ENCODE measurements at regions not wholly inside any gene's neighbourhood (a gene's known extent, or its start where the extent isn't known, plus 50 kb on each side); places are given as distances from the start of the nearest gene placed in this dataset.

GRCh38 chr5:163772241-163772640 is 266.8 kb downstream of the MAT2B start:
- no peaks in the 10 kb centered on the region for H3K36me3 ChIP-seq (ENCODE audit: control insufficient read depth, insufficient read depth, low read length)
- no peak overlapping the region for H3K4me3 ChIP-seq (ENCODE audit: low read length)
- no peak overlapping the region for H3K9ac ChIP-seq (ENCODE audit: low read length)
- no peak overlapping the region for H3K27ac ChIP-seq (ENCODE audit: low read depth, low read length)
- H3K27me3 ChIP-seq (ENCODE audit: control insufficient read depth, insufficient read depth, low read length), result no peaks in the 10 kb centered on the region
- H3K4me1 ChIP-seq (ENCODE audit: control insufficient read depth, insufficient read depth, low read length), result no peaks in the 10 kb centered on the region

GRCh38 chr5:163772644-163773043 is 267.2 kb downstream of the MAT2B start:
- no peak overlapping the region for H3K9ac ChIP-seq (ENCODE audit: low read length)
- H3K27ac ChIP-seq (ENCODE audit: low read depth, low read length), result no peak overlapping the region

GRCh38 chr5:163773226-163773625 is 267.8 kb downstream of the MAT2B start:
- no peak overlapping the region for H3K4me3 ChIP-seq (ENCODE audit: low read length)
- no peak overlapping the region for H3K9ac ChIP-seq (ENCODE audit: low read length)
- no peaks in the 10 kb centered on the region for H3K4me1 ChIP-seq (ENCODE audit: control insufficient read depth, insufficient read depth, low read length)
- no peak overlapping the region for H3K27ac ChIP-seq (ENCODE audit: low read depth, low read length)
- no peaks in the 10 kb centered on the region for H3K27me3 ChIP-seq (ENCODE audit: control insufficient read depth, insufficient read depth, low read length)
- H3K36me3 ChIP-seq (ENCODE audit: control insufficient read depth, insufficient read depth, low read length), result no peaks in the 10 kb centered on the region

More at GRCh38 chr5:163772644-163773043, 267.2 kb downstream of the MAT2B start:
- H3K27me3 ChIP-seq (ENCODE audit: control insufficient read depth, insufficient read depth, low read length), result no peaks in the 10 kb centered on the region
- no peak overlapping the region for H3K4me3 ChIP-seq (ENCODE audit: low read length)
- no peaks in the 10 kb centered on the region for H3K4me1 ChIP-seq (ENCODE audit: control insufficient read depth, insufficient read depth, low read length)
- no peaks in the 10 kb centered on the region for H3K36me3 ChIP-seq (ENCODE audit: control insufficient read depth, insufficient read depth, low read length)

GRCh38 chr5:163789870-163790269 is 284.5 kb downstream of the MAT2B start:
- Histone ChIP-seq H3K4me3 (ENCODE audit: low read length) (no peak overlapping the region), H3K27me3 (ENCODE audit: control insufficient read depth, insufficient read depth, low read length) (no peaks in the 10 kb centered on the region), H3K36me3 (ENCODE audit: control insufficient read depth, insufficient read depth, low read length) (no peaks in the 10 kb centered on the region), H3K9ac (ENCODE audit: low read length) (no peak overlapping the region), H3K4me1 (ENCODE audit: control insufficient read depth, insufficient read depth, low read length) (no peaks in the 10 kb centered on the region), H3K27ac (ENCODE audit: low read depth, low read length) (no peak overlapping the region)

- no peaks in the 10 kb centered on the region for H3K36me3 ChIP-seq (ENCODE audit: control insufficient read depth, insufficient read depth, low read length)
- no peak overlapping the region for H3K9ac ChIP-seq (ENCODE audit: low read length)
- H3K27ac ChIP-seq (ENCODE audit: low read depth, low read length), result no peak overlapping the region
- H3K27me3 ChIP-seq (ENCODE audit: control insufficient read depth, insufficient read depth, low read length), result no peaks in the 10 kb centered on the region
- no peaks in the 10 kb centered on the region for H3K4me1 ChIP-seq (ENCODE audit: control insufficient read depth, insufficient read depth, low read length)
- H3K4me3 ChIP-seq (ENCODE audit: low read length), result no peak overlapping the region
Measured at GRCh38 chr5:163790497-163790896, 285.1 kb downstream of the MAT2B start.

- Histone ChIP-seq H3K4me1 (ENCODE audit: control insufficient read depth, insufficient read depth, low read length) (no peaks in the 10 kb centered on the region), H3K4me3 (ENCODE audit: low read length) (no peak overlapping the region), H3K36me3 (ENCODE audit: control insufficient read depth, insufficient read depth, low read length) (no peaks in the 10 kb centered on the region), H3K27ac (ENCODE audit: low read depth, low read length) (no peak overlapping the region), H3K27me3 (ENCODE audit: control insufficient read depth, insufficient read depth, low read length) (no peaks in the 10 kb centered on the region), H3K9ac (ENCODE audit: low read length) (no peak overlapping the region)
Measured at GRCh38 chr5:163794993-163795392, 289.6 kb downstream of the MAT2B start.

GRCh38 chr5:163807781-163808180 is 302.4 kb downstream of the MAT2B start:
- Histone ChIP-seq H3K4me1 (ENCODE audit: control insufficient read depth, insufficient read depth, low read length) (no peaks in the 10 kb centered on the region), H3K4me3 (ENCODE audit: low read length) (no peak overlapping the region), H3K36me3 (ENCODE audit: control insufficient read depth, insufficient read depth, low read length) (no peaks in the 10 kb centered on the region), H3K27ac (ENCODE audit: low read depth, low read length) (no peak overlapping the region), H3K27me3 (ENCODE audit: control insufficient read depth, insufficient read depth, low read length) (no peaks in the 10 kb centered on the region), H3K9ac (ENCODE audit: low read length) (no peak overlapping the region)

GRCh38 chr5:163809473-163809872 is 304.1 kb downstream of the MAT2B start:
- no peak overlapping the region for H3K27ac ChIP-seq (ENCODE audit: low read depth, low read length)
- no peaks in the 10 kb centered on the region for H3K4me1 ChIP-seq (ENCODE audit: control insufficient read depth, insufficient read depth, low read length)
- H3K36me3 ChIP-seq (ENCODE audit: control insufficient read depth, insufficient read depth, low read length), result no peaks in the 10 kb centered on the region
- H3K9ac ChIP-seq (ENCODE audit: low read length), result no peak overlapping the region
- no peak overlapping the region for H3K4me3 ChIP-seq (ENCODE audit: low read length)
- H3K27me3 ChIP-seq (ENCODE audit: control insufficient read depth, insufficient read depth, low read length), result no peaks in the 10 kb centered on the region

- Histone ChIP-seq H3K4me3 (ENCODE audit: low read length) (no peak overlapping the region), H3K36me3 (ENCODE audit: control insufficient read depth, insufficient read depth, low read length) (no peaks in the 10 kb centered on the region), H3K27ac (ENCODE audit: low read depth, low read length) (no peak overlapping the region), H3K4me1 (ENCODE audit: control insufficient read depth, insufficient read depth, low read length) (no peaks in the 10 kb centered on the region), H3K27me3 (ENCODE audit: control insufficient read depth, insufficient read depth, low read length) (no peaks in the 10 kb centered on the region), H3K9ac (ENCODE audit: low read length) (no peak overlapping the region)
Measured at GRCh38 chr5:163813900-163814299, 308.5 kb downstream of the MAT2B start.

GRCh38 chr5:163815240-163815791 is 309.9 kb downstream of the MAT2B start:
- Histone ChIP-seq H3K4me1 (ENCODE audit: control insufficient read depth, insufficient read depth, low read length) (no peaks in the 10 kb centered on the region), H3K9ac (ENCODE audit: low read length) (no peak overlapping the region)

GRCh38 chr5:163821142-163821541 is 315.7 kb downstream of the MAT2B start:
- Histone ChIP-seq H3K36me3 (ENCODE audit: control insufficient read depth, insufficient read depth, low read length) (no peaks in the 10 kb centered on the region), H3K27me3 (ENCODE audit: control insufficient read depth, insufficient read depth, low read length) (no peaks in the 10 kb centered on the region), H3K27ac (ENCODE audit: low read depth, low read length) (no peak overlapping the region), H3K4me1 (ENCODE audit: control insufficient read depth, insufficient read depth, low read length) (no peaks in the 10 kb centered on the region), H3K9ac (ENCODE audit: low read length) (no peak overlapping the region), H3K4me3 (ENCODE audit: low read length) (no peak overlapping the region)

More at GRCh38 chr5:163815240-163815791, 309.9 kb downstream of the MAT2B start:
- Histone ChIP-seq H3K36me3 (ENCODE audit: control insufficient read depth, insufficient read depth, low read length) (no peaks in the 10 kb centered on the region), H3K27me3 (ENCODE audit: control insufficient read depth, insufficient read depth, low read length) (no peaks in the 10 kb centered on the region), H3K4me3 (ENCODE audit: low read length) (no peak overlapping the region), H3K27ac (ENCODE audit: low read depth, low read length) (no peak overlapping the region)

GRCh38 chr5:163822548-163822947 is 317.1 kb downstream of the MAT2B start:
- Histone ChIP-seq H3K27me3 (ENCODE audit: control insufficient read depth, insufficient read depth, low read length) (no peaks in the 10 kb centered on the region), H3K4me1 (ENCODE audit: control insufficient read depth, insufficient read depth, low read length) (no peaks in the 10 kb centered on the region), H3K36me3 (ENCODE audit: control insufficient read depth, insufficient read depth, low read length) (no peaks in the 10 kb centered on the region), H3K9ac (ENCODE audit: low read length) (no peak overlapping the region), H3K27ac (ENCODE audit: low read depth, low read length) (no peak overlapping the region), H3K4me3 (ENCODE audit: low read length) (no peak overlapping the region)

- no peak overlapping the region for H3K9ac ChIP-seq (ENCODE audit: low read length)
- no peaks in the 10 kb centered on the region for H3K36me3 ChIP-seq (ENCODE audit: control insufficient read depth, insufficient read depth, low read length)
- H3K27me3 ChIP-seq (ENCODE audit: control insufficient read depth, insufficient read depth, low read length), result no peaks in the 10 kb centered on the region
- no peaks in the 10 kb centered on the region for H3K4me1 ChIP-seq (ENCODE audit: control insufficient read depth, insufficient read depth, low read length)
- no peak overlapping the region for H3K4me3 ChIP-seq (ENCODE audit: low read length)
- no peak overlapping the region for H3K27ac ChIP-seq (ENCODE audit: low read depth, low read length)
Measured at GRCh38 chr5:163825661-163826060, 320.2 kb downstream of the MAT2B start.

All from rectal smooth muscle tissue (tissue), 1 donor.